Left kidney (tissue), 1 donor: ENCODE measurements at regions not wholly inside any gene's neighbourhood (a gene's known extent, or its start where the extent isn't known, plus 50 kb on each side); places are given as distances from the start of the nearest gene placed in this dataset.
A peak's percentile ranks its signal among the peaks of the same experiment; 100 is the strongest.

Source experiments
- DNase-seq: peaks from one replicate; pipeline ENCODE4 v3.0.0-alpha.2; 2013

DNA sequence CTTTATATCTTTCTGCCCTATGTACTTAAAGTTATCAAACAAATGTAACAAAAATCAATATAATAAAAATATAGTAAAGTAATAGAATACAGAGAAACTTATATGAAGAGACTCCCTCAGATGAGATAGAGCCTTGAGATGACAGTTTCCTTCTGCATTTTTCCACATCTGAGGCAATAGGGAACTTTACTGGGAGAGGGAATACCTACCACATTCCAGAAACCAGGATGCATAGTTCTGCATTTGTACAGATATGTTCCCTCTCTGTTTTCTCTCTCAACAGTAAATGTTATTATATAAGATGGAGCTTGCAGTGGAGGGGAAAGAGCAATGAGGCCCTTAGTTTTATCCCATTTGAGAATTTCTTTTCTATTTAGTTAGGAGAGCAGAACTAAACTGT lies 109.6 kb upstream of the KCNN2 start:
- no peak for DNase-seq

GRCh38 chr5:114255260-114255659 lies 106.6 kb upstream of the KCNN2 start:
- DNase-seq = no peak

DNA sequence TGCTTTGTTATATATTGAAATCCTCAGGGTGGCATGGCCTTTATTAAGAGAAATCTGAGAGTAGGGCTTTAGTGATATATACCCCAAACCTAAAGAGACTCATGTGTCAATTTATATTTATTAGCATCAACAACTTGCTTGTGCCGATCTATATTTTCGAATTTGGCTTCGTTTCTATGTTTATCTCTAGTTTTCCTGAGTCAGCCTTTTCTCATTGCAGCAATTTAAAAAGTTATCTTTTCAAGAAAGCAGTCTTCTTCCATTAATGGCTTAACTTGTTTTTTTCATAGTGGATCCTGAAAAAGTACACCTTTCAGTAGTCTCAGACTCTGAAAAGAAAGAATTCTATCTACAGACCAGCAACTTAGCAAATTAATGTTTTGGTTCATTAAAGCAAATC lies 99.9 kb upstream of the KCNN2 start:
- no peak for DNase-seq

- DNase-seq = no peak
These were observed 96.3 kb upstream of the KCNN2 start for GRCh38 chr5:114265432-114266060.

- no peak for DNase-seq
These were observed 95.5 kb upstream of the KCNN2 start for GRCh38 chr5:114266374-114266773.

GRCh38 chr5:114296191-114296590 lies 65.7 kb upstream of the KCNN2 start:
- DNase-seq = no peak

GRCh38 chr5:114297915-114298314 lies 64.0 kb upstream of the KCNN2 start:
- DNase-seq = no peak

GRCh38 chr5:114305402-114306207 lies 56.3 kb upstream of the KCNN2 start:
- DNase-seq = peak; percentile 40

DNA sequence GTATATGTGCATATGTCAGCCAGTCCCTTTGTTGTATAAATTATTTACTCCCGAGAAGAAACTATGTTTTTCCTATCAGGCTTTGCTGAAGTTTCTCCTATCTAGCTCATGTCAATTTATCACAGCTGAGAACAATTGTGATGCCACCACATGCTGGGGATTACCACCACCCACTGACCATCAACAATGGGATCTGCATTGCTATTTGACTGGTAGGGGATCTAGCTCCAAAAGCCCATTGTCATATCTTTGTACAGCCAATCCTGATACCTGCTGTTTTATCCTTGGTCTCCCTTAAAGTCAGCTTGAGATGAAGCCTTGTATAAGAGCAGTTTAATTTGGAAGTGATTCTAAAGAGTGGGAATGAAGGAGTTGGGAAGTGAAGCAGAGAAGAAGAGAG lies 53.9 kb upstream of the KCNN2 start:
- DNase-seq = no peak

- DNase-seq = no peak
These were observed 53.4 kb upstream of the KCNN2 start for GRCh38 chr5:114308508-114308907.

DNA sequence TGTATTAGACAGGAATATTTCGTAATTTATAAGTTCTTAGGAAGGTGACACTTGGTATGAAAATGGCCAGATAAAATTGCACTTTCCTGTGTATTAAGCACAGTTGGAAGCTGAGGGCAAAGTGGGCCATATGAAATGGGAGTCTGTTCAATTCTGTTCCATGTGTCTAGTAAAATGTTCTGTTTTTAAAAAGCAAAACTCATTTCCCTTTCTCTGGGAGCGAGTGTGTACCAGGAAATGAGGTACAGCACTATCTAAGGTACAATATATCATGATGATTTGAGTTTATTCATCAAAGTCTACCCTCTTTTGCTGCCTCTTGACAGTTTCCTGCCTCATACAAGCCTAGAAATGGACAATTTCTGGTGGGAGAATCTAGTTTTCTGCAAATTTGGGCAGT lies 51.2 kb upstream of the KCNN2 start:
- no peak for DNase-seq

DNA sequence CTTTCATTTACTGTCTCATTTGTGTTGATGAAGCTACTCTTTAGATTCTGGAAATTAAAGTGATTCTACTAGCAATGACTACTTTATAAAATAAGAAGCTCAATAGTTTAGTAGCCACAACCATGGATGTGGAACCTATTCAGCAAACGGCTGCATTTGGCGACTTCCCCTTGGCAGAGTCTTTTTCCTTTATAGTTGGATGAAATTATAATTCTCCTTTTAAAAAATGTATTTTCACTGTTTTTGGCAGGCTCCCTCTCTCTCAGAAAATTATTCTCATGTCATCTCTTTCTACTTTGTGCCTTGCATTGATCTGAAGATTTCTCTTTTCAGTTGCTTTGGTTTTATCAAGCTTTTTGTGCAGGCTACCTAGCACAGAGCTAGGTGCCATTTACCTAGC lies 50.6 kb upstream of the KCNN2 start:
- DNase-seq = no peak

DNA sequence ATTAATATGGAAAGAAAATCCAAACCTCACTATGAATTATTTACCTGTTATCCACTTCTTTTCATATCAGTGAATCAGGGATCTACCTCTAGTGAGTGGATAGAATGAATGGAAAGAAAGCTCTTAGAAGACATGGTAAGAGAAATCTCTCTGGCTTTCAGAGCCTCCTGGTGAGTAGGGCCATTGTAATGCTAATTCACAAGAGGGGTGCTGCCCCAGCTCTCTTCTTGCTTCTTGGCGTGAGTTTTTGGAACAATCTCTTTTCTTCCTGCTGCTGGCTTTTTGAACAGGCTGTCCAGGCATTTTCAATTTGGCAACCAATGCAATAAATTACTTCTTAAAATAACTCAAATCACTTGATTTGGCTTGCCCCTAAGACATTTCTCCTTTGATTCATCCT lies 49.9 kb upstream of the KCNN2 start:
- no peak for DNase-seq
